ENCODE measurements at regions not wholly inside any gene's neighbourhood (a gene's known extent, or its start where the extent isn't known, plus 50 kb on each side); places are given as distances from the start of the nearest gene placed in this dataset.

DNA sequence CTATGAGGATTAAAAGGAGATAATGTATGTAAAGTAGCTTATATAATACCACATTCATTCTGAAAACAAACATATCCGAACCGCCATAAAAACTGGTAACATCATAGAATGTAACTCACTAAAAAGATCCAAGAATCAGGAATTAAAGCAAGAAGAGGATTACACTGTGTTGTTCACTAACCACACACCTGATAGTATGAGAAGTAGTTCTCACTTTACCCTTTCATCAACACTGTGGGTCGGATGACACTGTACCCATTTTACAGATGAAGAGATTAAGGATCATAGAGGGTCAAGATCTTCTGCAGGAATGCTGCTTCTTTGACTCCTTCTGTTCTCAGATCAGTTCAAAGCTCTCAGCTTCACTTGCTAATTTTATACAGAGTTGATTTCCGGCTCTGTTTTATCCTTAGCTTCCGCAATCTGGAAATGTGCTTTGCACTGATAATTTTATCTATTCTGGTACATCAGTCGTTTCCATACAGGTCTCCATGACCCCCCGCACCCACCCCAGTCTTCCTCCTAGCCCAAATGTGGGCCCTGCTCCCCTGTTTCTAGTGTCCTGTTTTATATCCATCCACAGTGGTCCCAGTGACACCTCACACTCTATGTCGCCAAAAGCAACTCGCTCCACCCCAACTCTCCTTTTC is 288.6 kb upstream of the CCL2 start:
- TF ChIP-seq GATA2 (IDR thresholded peaks at IDR 0.05; ENCODE audit: low read depth, low read length), result no peak
- TF ChIP-seq GATA3 (IDR thresholded peaks at IDR 0.05; ENCODE audit: low read depth, low read length), result no peak

DNA sequence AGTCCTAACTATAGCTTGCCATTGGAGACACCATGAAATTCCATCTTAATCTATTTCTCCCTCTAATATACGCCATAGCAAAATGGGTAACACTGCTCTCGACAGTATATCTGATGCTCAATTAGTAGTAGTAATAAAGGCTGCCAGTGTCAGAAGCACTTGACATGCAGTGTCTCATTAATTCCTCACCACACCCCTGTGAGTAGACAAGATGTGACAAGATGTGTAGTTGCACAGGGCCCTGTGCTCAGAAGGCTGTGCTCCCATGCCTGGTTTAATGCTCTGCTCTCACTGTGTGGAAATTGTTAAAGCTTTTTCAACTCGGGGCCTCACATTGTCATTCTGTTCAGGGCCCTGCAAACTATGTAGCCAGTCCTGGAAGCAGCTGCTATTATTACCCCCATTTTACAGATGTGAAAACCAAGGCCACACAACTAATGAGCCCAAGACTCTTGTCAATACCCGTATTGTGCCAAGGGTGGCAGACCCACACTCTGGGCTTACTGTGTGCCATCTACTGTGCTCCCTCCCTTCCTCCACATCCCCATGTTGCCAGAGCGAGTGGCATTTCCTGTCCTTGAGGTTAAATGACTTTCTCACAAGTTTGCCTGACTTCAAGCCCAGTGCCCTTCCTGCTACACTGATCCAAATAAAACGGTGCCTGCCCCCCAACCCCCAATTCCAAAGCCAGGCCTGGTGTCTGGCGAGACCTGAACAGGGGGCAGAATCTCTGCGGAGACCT is 287.3 kb upstream of the CCL2 start:
- TF ChIP-seq GATA3 (IDR thresholded peaks at IDR 0.05; ENCODE audit: low read depth, low read length) (no peak), GATA2 (IDR thresholded peaks at IDR 0.05; ENCODE audit: low read depth, low read length) (no peak)

DNA sequence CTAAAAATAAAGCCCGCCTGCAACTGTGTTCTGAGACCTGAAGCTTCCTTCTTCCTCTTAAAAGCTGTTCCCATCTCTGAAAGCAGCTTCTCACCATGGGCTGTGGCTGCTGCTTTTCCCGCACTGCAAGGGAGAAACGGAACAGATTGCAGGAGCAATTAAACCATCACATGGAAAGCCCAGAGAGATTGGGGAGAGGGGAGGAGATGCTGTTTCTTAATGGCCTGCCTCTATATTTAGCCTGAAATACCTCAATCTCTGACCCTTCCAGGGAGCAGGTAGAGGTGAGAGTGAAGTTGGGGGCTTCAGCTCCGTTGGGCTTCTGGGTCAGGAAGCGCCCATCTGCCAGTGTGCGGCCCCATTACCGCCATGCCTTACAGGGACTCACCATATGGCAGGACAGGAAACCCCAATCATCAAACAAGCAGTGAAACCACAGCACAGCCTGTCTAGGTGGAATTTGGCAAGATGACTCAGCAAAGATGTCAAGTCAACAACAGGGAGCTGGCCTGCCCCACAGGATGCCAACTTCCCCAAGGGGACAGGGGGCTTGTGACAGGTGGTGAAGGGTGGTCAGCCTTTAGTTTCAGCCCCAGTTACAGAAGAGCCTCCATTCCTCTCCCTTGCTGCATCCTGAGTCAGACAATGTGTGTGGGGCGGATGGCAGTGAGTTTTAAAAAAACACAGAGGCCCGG is 286.6 kb upstream of the CCL2 start:
- no peak for TF ChIP-seq GATA2 (IDR thresholded peaks at IDR 0.05; ENCODE audit: low read depth, low read length)
- no peak for TF ChIP-seq GATA3 (IDR thresholded peaks at IDR 0.05; ENCODE audit: low read depth, low read length)

DNA sequence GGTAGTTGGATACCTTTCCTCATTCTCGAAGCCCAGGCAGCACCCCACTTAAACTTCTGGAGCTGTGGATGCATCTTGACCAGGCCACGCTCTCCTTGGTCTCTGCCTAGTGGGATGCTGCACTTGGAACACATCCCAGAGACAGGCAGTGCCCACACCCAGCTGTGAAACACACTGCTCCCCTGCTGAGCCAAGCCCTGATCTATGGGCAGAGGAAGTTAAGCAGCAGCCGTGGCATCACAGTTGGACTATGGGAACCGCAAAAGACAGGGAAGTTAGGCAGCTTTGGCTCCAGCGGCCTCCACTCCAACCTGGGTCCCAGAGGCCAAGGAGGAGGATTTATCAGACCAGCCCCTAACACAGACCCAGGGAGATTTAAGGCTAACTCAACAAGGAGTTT is 284.8 kb upstream of the CCL2 start:
- no peak for TF ChIP-seq GATA2 (IDR thresholded peaks at IDR 0.05; ENCODE audit: low read depth, low read length)
- TF ChIP-seq GATA3 (IDR thresholded peaks at IDR 0.05; ENCODE audit: low read depth, low read length), result no peak

DNA sequence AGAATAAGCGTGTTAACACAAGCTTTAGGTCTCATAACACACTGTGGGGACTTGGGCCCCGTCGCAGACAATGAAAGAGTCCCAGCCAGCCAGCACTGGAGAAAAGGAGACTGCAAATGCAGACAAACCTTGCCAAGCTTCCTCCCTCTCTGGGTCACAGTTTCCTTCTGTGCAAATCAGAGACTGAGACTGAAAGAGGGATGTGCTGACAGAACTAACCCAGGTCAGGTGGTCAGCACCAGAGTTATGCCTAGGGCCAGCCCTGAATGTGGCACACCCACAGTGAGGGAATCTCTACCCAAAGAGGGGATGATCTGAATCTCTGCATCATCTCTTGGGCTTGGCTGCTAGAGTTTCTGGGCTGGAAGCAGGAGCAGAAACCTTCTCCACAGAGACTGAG is 282.3 kb upstream of the CCL2 start:
- TF ChIP-seq GATA2 (IDR thresholded peaks at IDR 0.05; ENCODE audit: low read depth, low read length) (no peak), GATA3 (IDR thresholded peaks at IDR 0.05; ENCODE audit: low read depth, low read length) (no peak)

DNA sequence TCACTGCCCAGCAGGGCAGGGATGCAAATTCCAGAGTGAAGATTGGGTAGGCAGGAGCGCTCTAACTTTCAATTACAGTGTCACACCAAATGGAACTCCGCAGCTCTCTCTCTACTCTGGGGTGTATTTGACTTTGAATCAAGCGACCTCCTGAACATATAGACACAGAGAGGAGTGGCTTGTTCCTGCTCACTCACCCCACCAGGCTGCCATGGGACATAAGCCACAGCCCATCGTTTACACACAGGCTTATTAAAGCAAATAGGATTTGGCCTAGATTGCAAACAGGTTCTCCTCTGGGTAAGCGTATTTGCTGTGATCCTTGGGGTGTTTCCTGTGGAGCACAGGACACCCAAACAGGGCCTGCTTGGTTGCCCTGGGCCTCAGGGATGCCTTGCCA is 281.6 kb upstream of the CCL2 start:
- TF ChIP-seq GATA2 (IDR thresholded peaks at IDR 0.05; ENCODE audit: low read depth, low read length) (no peak), GATA3 (IDR thresholded peaks at IDR 0.05; ENCODE audit: low read depth, low read length) (no peak)

DNA sequence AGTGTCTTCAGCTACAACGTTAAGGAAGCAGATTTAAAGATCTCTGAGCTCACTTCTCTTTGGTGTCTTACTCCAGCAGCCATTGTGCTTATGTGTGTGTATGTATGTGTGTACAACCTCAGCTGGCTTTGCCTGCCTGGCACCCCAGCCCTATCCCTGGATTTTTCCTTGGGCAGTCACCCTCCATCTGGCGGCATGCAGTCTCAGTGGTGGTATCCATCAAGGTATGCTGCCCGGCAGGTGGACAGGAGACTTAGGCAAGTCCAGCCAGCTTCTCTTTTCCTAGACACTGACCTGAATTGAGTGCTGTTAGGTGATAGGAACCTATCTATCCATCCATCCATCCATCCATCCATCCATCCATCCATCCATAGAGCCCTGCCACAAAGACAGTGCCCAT is 280.8 kb upstream of the CCL2 start:
- TF ChIP-seq GATA3 (IDR thresholded peaks at IDR 0.05; ENCODE audit: low read depth, low read length) (no peak), GATA2 (IDR thresholded peaks at IDR 0.05; ENCODE audit: low read depth, low read length) (no peak)

DNA sequence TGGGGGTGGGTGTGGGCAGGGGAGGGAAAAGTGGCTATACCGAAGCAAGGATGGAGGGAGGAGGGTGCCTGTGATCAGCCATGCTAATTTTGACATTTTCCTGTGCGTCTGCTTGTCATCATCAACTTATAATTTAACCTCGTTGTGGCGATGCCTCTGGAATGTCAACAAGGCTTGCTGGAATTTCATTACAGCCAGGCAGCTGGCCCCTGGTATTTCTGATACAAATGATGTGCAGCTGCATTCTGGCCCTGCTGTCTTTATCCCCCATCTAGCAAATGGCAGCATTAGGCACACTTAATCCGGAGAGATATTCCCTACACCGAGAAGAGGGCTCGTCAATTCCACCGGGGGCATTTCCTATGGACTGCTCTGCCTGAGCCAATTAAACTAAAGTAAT is 278.3 kb upstream of the CCL2 start:
- TF ChIP-seq GATA3 (IDR thresholded peaks at IDR 0.05; ENCODE audit: low read depth, low read length) (0 out of 2 replicates have a peak, but pooled peaks have one; percentile 40), GATA2 (IDR thresholded peaks at IDR 0.05; ENCODE audit: low read depth, low read length) (peak; percentile 93)

DNA sequence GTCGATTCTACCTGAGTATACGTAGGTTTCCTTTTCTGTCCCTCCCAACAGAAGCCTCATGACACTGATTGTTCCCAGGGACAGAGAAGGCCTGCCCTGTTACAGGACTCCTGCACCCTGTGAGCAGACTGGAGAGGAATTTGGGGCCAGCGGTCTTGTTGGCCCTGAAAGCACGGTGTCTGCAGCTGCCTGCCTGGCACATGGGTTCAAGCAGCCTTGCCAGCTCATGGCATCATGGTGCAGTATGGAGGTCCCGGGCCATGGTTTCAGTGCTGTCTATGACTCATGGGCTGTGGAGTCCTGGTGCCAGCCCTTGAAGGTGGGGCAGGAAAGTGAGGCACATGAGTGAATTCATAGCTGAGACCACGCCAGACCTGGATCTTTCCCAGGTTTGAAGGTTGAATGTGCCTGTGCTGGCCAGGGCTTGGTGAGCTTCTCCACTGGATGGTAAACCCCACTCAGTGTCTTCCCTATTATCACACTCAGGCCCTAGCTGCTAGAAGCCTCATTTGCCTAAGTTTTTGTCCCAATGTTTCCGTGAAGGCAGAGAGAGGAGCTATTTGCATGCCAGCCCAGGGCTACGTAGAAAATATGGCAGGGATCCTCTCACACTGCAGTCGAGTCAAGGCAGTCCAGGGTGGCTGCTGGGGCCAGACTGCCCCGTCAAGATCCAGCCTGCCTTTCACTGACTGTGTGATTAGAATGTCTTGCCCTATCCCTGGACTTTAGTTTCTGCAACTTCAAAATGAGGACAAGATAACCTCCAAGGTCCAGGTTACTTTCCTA is 277.2 kb upstream of the CCL2 start:
- no peak for TF ChIP-seq GATA3 (IDR thresholded peaks at IDR 0.05; ENCODE audit: low read depth, low read length)
- no peak for TF ChIP-seq GATA2 (IDR thresholded peaks at IDR 0.05; ENCODE audit: low read depth, low read length)

DNA sequence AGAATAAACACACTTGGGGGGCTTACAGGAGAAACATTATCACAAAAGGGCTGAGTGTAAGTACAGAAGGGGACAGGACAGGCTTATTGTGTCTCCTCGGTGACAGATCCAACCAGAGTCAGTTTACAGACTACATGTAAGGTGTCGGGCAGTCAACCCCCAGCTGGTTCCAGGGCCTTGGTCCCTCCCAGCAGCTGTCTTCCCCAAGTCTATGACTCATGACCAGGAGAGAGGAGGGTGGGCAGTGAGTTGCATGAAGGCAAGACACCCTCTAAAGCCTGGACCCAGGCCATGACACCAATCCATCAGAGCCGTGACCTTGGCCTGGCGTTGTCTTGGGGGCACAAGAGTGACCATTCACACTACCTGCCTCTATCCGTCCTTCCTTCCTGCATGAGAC is 276.2 kb upstream of the CCL2 start:
- no peak for TF ChIP-seq GATA3 (IDR thresholded peaks at IDR 0.05; ENCODE audit: low read depth, low read length)
- no peak for TF ChIP-seq GATA2 (IDR thresholded peaks at IDR 0.05; ENCODE audit: low read depth, low read length)

DNA sequence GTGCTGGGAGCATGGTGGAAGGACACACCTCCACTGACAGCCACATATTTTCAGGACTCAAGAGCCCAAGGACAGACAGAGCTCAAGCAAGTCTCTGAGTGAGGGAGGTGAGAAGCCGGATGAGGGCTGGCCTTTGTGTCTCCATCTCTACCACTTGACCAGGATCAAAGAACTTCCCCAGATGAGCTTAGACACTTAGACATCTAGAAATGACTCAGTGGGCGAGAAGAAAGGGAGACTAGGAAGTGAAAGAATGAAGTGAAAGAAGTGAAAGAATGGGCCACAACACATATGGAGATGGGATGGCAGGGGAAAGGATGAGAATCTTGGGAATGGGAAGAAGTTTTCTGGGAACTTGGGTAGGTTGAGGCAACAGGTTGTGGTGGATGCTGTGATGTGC is 274.9 kb upstream of the CCL2 start:
- TF ChIP-seq GATA3 (IDR thresholded peaks at IDR 0.05; ENCODE audit: low read depth, low read length) (no peak), GATA2 (IDR thresholded peaks at IDR 0.05; ENCODE audit: low read depth, low read length) (no peak)

DNA sequence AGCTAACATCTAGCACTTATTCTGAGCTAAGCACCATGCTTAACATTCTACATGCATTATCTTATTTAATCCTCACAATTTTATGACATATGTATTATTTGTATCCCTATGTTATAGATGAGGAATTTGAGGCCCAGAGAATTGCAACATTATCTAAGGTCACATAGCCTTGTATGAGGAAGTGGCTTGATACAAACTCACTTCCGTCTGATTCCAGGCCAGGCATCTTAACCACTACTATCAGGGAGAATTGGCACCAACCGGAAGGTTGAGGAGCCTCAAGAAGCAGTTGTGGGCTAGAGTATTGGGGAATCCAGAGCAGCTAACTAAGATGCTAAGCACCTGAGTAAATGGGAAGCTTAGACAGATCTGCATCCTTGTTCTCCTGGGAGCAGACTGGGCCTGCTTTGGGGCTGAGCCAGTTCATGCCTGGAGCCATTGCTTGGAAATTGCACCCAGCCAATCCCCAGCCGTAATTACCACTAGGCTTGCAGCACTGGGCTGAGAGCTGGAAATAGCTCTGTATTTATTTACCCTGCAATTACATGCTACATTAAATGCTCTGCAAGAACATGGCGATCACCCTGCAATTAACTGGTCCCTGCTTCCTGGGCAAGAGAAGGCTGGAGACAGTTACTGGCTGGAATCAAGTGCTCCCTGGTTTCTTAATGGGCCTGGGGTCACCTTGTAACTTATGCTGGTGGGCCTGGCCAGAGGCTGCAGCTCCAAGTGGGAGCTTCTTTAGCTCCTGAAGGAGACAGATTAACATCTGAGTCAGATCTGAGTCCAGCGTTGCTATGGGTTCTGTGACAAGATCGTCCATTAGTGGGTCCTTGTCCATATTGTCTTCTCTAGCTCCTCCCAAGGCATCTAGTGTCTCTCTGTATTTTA is 273.1 kb upstream of the CCL2 start:
- TF ChIP-seq GATA3 (IDR thresholded peaks at IDR 0.05; ENCODE audit: low read depth, low read length) (no peak), GATA2 (IDR thresholded peaks at IDR 0.05; ENCODE audit: low read depth, low read length) (no peak)

DNA sequence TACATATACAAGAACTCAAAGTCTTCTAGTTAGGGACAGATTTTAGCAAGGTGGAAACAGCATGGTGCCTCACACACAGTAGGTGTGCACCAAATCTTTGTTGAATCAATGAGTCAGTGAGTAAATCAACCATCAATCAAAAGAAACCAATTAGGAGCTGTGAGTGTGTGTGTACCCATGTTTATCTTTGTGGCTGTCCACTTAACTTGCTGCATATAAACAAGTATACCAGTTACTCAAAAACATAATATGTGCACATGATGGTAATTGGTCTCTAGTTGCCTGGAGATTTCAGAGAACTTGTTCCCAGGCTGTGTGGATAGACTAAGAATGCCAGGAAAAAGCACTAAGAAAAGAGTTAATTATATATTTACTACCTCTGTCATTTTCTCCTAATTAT is 272.2 kb upstream of the CCL2 start:
- TF ChIP-seq GATA3 (IDR thresholded peaks at IDR 0.05; ENCODE audit: low read depth, low read length) (no peak), GATA2 (IDR thresholded peaks at IDR 0.05; ENCODE audit: low read depth, low read length) (no peak)
